ENCODE measurements at regions not wholly inside any gene's neighbourhood (a gene's known extent, or its start where the extent isn't known, plus 50 kb on each side); places are given as distances from the start of the nearest gene placed in this dataset.

- TF ChIP-seq POLR2A (IDR thresholded peaks at IDR 0.05; ENCODE audit: low read depth, low read length) = no peak
- FAIRE-seq (peak; percentile 68), DNase-seq (ENCODE audit: insufficient read length, low spot score) (no peak)
Measured at GRCh38 chr4:89434364-89434988, 126.9 kb upstream of the GPRIN3 start.

GRCh38 chr4:89427782-89428181, 120.2 kb upstream of the GPRIN3 start:
- no peak for FAIRE-seq
- TF ChIP-seq POLR2A (IDR thresholded peaks at IDR 0.05; ENCODE audit: low read depth, low read length) = no peak
- DNase-seq (ENCODE audit: insufficient read length, low spot score) = no peak

GRCh38 chr4:89425023-89425422, 117.4 kb upstream of the GPRIN3 start:
- FAIRE-seq = no peak
- TF ChIP-seq POLR2A (IDR thresholded peaks at IDR 0.05; ENCODE audit: low read depth, low read length) = no peak
- no peak for DNase-seq (ENCODE audit: insufficient read length, low spot score)

- FAIRE-seq = no peak
- no peak for TF ChIP-seq POLR2A (IDR thresholded peaks at IDR 0.05; ENCODE audit: low read depth, low read length)
- DNase-seq (ENCODE audit: insufficient read length, low spot score) = no peak
Measured at GRCh38 chr4:89422441-89422990, 114.9 kb upstream of the GPRIN3 start.

GRCh38 chr4:89420507-89420906, 112.9 kb upstream of the GPRIN3 start:
- FAIRE-seq = no peak
- DNase-seq (ENCODE audit: insufficient read length, low spot score) = no peak
- TF ChIP-seq POLR2A (IDR thresholded peaks at IDR 0.05; ENCODE audit: low read depth, low read length) = no peak

GRCh38 chr4:89419111-89419695, 111.6 kb upstream of the GPRIN3 start:
- no peak for TF ChIP-seq POLR2A (IDR thresholded peaks at IDR 0.05; ENCODE audit: low read depth, low read length)
- DNase-seq (ENCODE audit: insufficient read length, low spot score) = no peak
- no peak for FAIRE-seq

- FAIRE-seq = no peak
- TF ChIP-seq POLR2A (IDR thresholded peaks at IDR 0.05; ENCODE audit: low read depth, low read length) = no peak
- no peak for DNase-seq (ENCODE audit: insufficient read length, low spot score)
Measured at GRCh38 chr4:89416960-89417359, 109.4 kb upstream of the GPRIN3 start.

- DNase-seq (ENCODE audit: insufficient read length, low spot score) = no peak
- TF ChIP-seq POLR2A (IDR thresholded peaks at IDR 0.05; ENCODE audit: low read depth, low read length) = no peak
- FAIRE-seq = no peak
Measured at GRCh38 chr4:89413518-89413917, 105.9 kb upstream of the GPRIN3 start.

GRCh38 chr4:89411539-89412309, 104.1 kb upstream of the GPRIN3 start:
- FAIRE-seq = no peak
- no peak for DNase-seq (ENCODE audit: insufficient read length, low spot score)
- TF ChIP-seq POLR2A (IDR thresholded peaks at IDR 0.05; ENCODE audit: low read depth, low read length) = no peak

GRCh38 chr4:89410687-89411086, 103.1 kb upstream of the GPRIN3 start:
- TF ChIP-seq POLR2A (IDR thresholded peaks at IDR 0.05; ENCODE audit: low read depth, low read length) = no peak
- no peak for FAIRE-seq
- DNase-seq (ENCODE audit: insufficient read length, low spot score) = no peak

- no peak for DNase-seq (ENCODE audit: insufficient read length, low spot score)
- FAIRE-seq = no peak
- no peak for TF ChIP-seq POLR2A (IDR thresholded peaks at IDR 0.05; ENCODE audit: low read depth, low read length)
Measured at GRCh38 chr4:89404530-89404929, 96.9 kb upstream of the GPRIN3 start.

GRCh38 chr4:89403826-89404225, 96.2 kb upstream of the GPRIN3 start:
- no peak for TF ChIP-seq POLR2A (IDR thresholded peaks at IDR 0.05; ENCODE audit: low read depth, low read length)
- DNase-seq (ENCODE audit: insufficient read length, low spot score) (no peak), FAIRE-seq (no peak)

GRCh38 chr4:89400287-89401035, 92.9 kb upstream of the GPRIN3 start:
- TF ChIP-seq POLR2A (IDR thresholded peaks at IDR 0.05; ENCODE audit: low read depth, low read length) = no peak
- FAIRE-seq (no peak), DNase-seq (ENCODE audit: insufficient read length, low spot score) (no peak)

GRCh38 chr4:89398644-89399043, 91.0 kb upstream of the GPRIN3 start:
- no peak for TF ChIP-seq POLR2A (IDR thresholded peaks at IDR 0.05; ENCODE audit: low read depth, low read length)
- FAIRE-seq = no peak

More at GRCh38 chr4:89398644-89399043, 91.0 kb upstream of the GPRIN3 start:
- no peak for DNase-seq (ENCODE audit: insufficient read length, low spot score)
